NCI-H446 (cell line): ENCODE measurements at regions not wholly inside any gene's neighbourhood (a gene's known extent, or its start where the extent isn't known, plus 50 kb on each side); places are given as distances from the start of the nearest gene placed in this dataset.
"Not testable (repeated sequence)": the region's sequence is repeated elsewhere in the genome, so short reads cannot be mapped to it uniquely, and the experiment has no call there.

Source experiments
- DNase-seq, 2 experiments: peaks; one replicate each; lab custom pipeline; 2025; lab: John Stamatoyannopoulos, UW

- DNase-seq, result peak in 1 of 2 experiments; percentile 39
Measured at GRCh38 chr5:21603796-21604195, 1249.3 kb downstream of the CDH12 start.

DNA sequence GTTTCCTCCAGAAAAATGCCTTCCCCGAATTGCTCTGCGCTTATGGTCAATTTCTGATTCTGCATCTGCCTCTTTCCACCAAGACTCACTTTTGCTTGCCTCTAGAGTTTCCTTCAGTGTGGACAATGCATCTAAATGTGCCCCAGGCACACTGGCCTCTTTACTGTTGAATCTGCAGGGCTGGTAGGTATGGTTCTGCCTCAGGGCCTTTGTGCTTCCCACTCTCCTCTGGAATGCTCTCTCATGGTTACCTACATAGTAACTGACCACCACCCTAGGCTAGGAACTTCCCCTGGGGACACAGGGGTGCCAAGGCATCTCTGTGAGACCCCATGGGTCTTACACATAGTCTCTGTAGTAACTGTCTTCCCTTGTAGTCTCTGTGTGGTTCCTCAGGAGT, 1258.6 kb downstream of the CDH12 start:
- DNase-seq, result no peak

- DNase-seq, result no peak
Measured at GRCh38 chr5:21593261-21593660, 1259.9 kb downstream of the CDH12 start.

GRCh38 chr5:21581508-21581907, 1271.6 kb downstream of the CDH12 start:
- no peak for DNase-seq

DNA sequence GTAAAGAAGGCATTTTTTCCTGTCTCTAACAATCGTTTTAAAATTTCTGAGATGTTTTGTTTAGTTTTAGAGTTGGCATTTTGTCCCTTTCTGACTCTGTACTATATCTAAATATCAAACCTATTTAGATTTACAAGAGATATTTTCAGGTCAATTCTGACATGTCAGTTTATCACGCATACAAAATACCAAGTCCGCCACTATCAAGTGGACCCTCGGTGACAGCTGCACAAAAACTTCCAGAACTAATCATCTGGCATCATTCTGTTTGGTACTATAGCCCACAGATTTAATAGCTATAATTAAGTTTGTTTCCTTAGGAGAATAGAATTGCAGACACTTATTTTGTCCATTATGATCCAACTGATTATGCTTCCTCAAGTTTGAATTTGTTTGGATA, 1278.2 kb downstream of the CDH12 start:
- no peak for DNase-seq

DNA sequence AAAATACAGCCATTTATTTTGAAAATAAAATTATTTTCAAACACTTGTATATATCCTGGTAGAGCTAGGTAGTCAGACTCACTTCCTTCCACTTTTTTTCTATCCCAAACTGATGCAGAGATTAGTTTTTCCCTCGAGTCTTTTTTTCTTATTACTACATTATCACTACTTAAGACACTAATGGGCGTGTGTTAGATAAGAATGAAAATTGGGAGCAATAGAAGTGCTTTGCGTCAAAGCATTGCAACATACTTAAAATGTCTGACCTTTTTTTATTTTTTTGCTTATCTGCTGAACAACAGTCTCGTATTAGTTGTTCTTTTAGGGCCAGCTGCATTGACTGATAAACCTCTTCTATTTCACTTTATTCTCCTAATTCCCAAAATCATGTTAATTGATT, 1278.7 kb downstream of the CDH12 start:
- no peak for DNase-seq

DNA sequence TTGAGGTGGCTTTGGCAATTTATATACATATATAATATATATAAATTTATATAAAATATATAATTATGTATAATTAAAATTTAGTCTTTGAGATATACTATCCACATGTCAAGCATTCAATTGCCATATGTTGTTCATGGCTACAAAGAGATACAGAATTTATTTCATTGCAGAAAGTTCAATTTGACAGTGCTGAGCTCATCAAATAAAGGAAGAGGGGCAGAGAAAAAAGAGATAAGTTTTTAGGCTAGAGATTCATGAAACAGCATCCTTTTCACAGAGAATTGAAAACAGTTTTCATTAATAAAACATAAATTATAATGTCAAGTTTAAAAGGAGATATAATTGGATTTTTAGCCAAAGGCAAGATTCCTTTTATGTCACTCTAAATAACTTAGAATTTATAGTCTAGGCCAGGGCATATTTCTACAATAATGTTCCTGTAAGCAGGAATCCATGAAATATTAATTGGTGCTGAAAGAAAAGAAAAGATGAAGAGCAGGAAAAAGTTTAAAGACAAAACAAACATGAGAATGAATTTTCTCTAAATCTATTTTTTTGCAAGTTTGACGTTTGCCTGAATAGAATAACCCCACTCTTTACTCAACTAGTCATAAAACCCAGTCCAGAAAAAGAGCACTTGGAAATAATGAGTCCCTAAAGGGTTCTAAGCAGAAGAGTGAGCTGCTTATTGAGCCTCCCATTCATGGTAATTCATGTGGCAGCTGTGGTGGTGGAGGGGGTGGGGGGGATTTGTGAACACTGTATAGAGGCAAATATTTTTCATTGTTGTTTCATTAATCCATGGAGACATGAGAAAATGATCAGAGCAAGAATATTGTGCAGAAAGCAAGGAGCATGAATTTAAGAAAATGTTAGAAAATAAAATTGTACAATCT, 1279.5 kb downstream of the CDH12 start:
- no peak for DNase-seq

DNA sequence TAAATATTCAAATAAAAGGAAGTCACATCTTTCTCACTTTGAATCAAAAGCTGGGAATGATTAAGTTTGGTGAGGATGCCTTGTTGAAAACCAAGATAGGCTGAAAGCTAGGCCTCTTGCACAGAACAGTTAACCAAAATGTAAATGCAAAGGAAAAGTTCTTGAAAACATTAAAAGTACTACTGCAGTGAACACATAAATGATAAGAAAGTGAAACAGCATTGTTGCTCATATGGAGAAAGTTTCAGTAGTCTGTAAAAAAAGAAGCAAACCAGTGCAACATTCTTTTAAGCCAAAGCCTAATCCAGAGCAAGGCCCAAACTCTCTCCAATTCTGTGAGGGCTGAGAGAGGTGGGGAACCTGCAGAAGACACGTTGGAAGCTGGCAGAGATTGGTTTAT, 1281.9 kb downstream of the CDH12 start:
- DNase-seq, result not testable (repeated sequence)

- DNase-seq, result not testable (repeated sequence)
Measured at GRCh38 chr5:21559109-21559508, 1294.0 kb downstream of the CDH12 start.

DNA sequence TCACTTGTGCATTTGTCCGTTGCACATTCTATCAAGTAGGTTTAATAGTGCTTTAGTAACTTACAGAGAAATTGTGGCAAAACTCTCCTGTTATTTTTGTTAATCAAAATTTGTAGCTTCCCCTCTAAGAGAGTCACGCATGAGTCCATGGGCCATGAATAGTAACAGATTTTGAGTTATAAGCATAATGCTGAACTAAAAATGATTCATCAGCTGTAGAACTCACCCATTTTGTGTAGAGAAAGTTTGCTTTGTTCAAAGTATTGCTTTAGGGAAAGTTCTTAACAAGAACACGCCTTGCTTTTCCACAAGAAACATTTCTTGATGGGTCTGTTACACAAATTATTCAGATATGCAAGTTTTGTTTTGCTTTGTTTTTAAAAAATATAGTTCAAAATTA, 1300.9 kb downstream of the CDH12 start:
- not testable (repeated sequence) for DNase-seq

DNA sequence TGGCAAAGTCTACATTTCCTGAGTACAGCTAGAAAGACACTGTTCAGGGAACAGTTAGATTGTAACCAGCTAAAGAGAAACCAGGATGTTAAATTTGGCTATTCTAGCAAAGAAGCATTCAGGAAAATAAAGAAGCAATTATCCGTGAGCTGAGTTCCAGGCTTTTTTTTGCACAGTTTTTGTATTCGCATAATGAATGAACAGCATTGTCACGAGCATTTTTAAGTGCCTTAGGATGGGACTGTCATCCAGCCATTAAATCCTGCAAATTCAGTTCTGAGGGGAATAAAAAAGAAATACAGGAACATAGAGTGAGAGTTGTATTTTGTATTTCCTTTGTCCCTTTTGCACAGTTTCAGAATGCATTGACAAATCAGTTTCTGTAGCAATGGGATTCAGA, 1302.2 kb downstream of the CDH12 start:
- DNase-seq, result not testable (repeated sequence)

GRCh38 chr5:21547656-21548055, 1305.5 kb downstream of the CDH12 start:
- DNase-seq, result not testable (repeated sequence)

DNA sequence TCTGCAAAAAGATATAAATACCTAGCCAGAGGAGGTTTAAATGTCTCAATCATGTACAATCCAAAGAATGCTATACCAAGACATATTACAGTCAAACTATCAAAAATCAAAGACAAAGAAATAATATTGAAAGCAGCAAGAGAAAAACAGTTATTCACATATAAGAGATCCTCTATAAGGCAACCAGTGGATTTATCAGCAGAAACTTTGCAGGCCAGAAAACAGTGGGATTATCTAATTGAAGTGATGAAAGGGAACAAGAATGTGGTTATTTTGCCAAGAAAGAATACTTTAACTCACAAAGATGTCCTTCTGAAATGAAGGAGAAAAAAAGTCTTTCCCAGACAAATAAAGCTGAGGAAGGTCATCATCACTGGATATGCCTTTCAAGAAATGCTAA, 1318.0 kb downstream of the CDH12 start:
- not testable (repeated sequence) for DNase-seq

DNA sequence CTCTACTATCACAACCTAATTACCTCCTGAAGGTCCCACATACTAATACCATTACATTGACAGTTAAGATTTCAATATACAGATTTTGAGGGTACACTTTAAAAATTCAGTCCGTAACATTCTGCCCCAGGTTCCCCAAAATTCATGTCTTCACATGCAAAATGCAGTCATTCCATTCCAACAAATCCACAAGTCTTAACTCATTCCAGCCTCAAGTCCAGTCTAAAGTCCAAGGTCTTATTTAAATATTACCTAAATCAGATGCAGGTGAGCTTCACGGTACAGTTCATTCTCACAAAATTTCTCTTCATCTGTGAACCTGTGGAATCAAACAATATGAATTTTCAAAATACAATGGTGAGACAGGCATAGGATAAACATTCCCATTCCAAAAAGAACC, 1332.0 kb downstream of the CDH12 start:
- DNase-seq, result not testable (repeated sequence)

- DNase-seq, result not testable (repeated sequence)
Measured at GRCh38 chr5:21496926-21497325, 1356.2 kb downstream of the CDH12 start.

DNA sequence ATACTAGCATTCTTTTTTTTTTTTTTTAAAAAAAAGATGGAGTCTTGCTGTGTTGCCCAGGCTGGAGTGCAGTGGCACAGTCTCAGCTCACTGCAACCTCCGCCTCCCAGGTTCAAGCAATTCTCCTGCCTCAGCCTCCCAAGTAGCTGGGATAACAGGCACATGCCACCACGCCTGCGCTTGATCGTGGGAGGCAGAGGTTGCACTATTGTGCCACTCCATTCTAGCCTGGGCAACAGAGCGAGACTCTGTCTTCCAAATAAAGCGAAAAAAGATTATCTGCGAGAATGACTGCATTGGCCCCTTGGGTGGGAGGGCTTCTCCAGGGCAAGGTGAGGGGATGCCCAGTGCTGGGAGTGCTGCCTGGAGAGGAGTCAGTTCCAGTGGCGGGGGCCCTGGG, 1357.1 kb downstream of the CDH12 start:
- not testable (repeated sequence) for DNase-seq

DNA sequence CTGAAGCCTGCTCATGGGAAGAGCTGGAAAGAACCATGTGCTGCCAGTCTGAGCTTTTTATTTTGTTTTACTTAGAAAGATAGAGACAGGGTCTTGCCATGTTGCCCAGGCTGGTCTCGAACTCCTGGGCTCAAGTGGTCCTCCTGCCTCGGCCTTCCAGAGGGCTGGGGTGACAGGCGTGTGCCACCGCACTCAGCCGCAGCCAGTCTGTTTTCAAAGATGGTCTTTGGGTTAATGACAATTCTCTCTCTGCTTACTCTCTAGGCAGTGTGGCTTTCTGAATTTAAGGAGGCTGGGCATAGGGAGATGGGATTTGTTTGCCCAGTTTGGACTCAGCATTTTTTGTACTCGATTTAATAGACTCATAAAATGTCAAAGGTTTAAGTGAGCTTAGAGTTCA, 1357.9 kb downstream of the CDH12 start:
- not testable (repeated sequence) for DNase-seq

- DNase-seq, result not testable (repeated sequence)
Measured at GRCh38 chr5:21494033-21494432, 1359.1 kb downstream of the CDH12 start.

DNA sequence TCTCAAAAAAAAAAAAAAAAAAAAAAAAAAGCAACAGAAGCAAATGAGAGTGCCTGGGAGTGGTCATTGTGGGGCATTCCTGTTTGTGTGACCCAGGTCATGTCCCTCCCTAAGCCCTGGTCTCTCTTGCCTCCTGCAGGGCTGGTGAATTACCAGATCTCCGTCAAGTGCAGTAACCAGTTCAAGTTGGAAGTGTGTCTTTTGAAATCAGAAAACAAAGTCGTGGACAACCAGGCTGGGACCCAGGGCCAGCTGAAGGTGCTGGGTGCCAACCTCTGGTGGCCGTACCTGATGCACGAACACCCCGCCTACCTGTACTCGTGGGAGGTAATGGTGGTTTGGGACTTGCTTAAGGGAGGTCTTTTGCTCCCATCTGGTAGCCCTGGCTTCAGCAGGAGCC, 1362.0 kb downstream of the CDH12 start:
- not testable (repeated sequence) for DNase-seq

GRCh38 chr5:21488828-21489227, 1364.3 kb downstream of the CDH12 start:
- not testable (repeated sequence) for DNase-seq

- not testable (repeated sequence) for DNase-seq
Measured at GRCh38 chr5:21485458-21486000, 1367.6 kb downstream of the CDH12 start.

- not testable (repeated sequence) for DNase-seq
Measured at GRCh38 chr5:21484498-21484889, 1368.7 kb downstream of the CDH12 start.

GRCh38 chr5:21483790-21484497, 1369.2 kb downstream of the CDH12 start:
- DNase-seq, result not testable (repeated sequence)
